ENCODE measurements at regions not wholly inside any gene's neighbourhood (a gene's known extent, or its start where the extent isn't known, plus 50 kb on each side); places are given as distances from the start of the nearest gene placed in this dataset.
"Not testable (repeated sequence)": the region's sequence is repeated elsewhere in the genome, so short reads cannot be mapped to it uniquely, and the experiment has no call there.

GRCh38 chr5:67591491-67591890, 394.9 kb upstream of the CD180 start:
- DNase-seq = no peak
- Mint-ChIP-seq H3K36me3 (ENCODE audit: low read depth) (no peaks in the 10 kb centered on the region), H3K4me3 (no peak overlapping the region), H3K27me3 (no peaks in the 10 kb centered on the region), H3K9me3 (peaks cover 4% of the 10 kb centered on the region), H3K27ac (no peak overlapping the region), H3K4me1 (peaks cover 2% of the 10 kb centered on the region)
- ChIA-PET CTCF (no interaction called here), POLR2A (no interaction called here)

- Mint-ChIP-seq H3K4me1 (peaks cover 2% of the 10 kb centered on the region), H3K27ac (no peak overlapping the region), H3K36me3 (ENCODE audit: low read depth) (no peaks in the 10 kb centered on the region), H3K27me3 (peaks cover 4% of the 10 kb centered on the region), H3K4me3 (no peak overlapping the region), H3K9me3 (peaks cover 1% of the 10 kb centered on the region)
- ChIA-PET CTCF (no interaction called here), POLR2A (no interaction called here)
- DNase-seq = no peak
These were observed 391.8 kb upstream of the CD180 start for GRCh38 chr5:67588389-67588788.

DNA sequence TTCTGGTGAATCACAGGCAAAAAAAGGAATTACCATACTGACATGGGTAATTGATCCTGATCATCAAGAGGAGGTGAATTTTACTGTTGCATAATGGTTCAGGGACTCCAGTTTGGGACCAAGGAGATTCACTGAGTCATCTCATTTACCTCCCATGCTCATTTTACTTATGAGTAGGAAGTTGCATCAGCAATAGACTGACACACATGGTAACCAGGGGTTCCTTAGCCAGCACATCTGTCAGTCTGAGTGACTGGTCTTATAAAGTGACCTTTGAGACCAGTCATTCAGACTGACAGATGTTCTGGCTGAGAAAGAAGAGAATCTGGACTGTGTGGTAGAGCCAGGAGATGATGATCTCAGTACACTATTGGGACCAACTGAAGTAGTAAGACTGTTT, 384.6 kb upstream of the CD180 start:
- Mint-ChIP-seq H3K4me1 (no peaks in the 10 kb centered on the region), H3K27me3 (peaks cover 4% of the 10 kb centered on the region), H3K36me3 (ENCODE audit: low read depth) (no peaks in the 10 kb centered on the region), H3K9me3 (no peaks in the 10 kb centered on the region), H3K27ac (no peak overlapping the region), H3K4me3 (no peak overlapping the region)
- ChIA-PET CTCF (no interaction called here), POLR2A (no interaction called here)
- DNase-seq = no peak

DNA sequence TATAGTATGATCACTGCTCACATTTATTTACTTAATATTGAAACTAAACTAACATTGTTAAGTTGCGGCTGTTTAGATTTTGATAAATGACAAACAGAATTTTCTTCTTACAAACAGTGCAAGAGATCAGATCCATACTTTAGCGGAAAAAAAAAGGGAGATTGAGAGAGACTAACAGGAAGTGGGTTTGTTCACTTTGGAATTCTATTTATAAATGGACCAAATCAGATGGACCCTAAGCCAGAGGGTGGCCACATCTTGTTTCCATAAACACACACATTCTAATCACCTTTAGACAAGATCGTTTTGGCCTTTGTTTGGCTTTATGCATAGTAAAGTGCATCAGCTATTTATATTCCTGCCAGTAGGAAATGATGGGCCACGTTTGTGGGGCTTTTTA, 381.4 kb upstream of the CD180 start:
- peaks cover 8% of the 10 kb centered on the region for H3K27me3 Mint-ChIP-seq
- POLR2A ChIA-PET = no interaction called here

DNA sequence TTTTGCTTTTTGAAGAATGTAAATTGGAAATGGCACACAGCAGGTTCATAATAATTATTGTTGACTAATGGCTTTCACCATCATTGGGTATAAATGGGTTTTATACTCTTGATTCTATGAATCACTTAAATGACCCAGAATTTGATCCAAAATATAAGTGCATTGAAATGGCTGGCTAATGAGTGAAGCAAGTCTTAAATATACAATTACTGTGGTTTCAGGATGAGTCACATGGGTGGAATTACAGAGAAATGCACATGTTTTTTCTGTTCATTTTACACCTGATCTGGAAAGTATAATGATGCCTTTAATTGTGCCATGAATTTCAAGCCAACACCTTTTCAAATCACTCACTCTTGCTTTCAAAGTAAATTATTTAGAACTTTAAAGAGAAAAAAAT, 380.8 kb upstream of the CD180 start:
- POLR2A ChIA-PET = no interaction called here
- Mint-ChIP-seq H3K4me3 (no peak overlapping the region), H3K27me3 (peaks cover 8% of the 10 kb centered on the region), H3K9me3 (peaks cover 2% of the 10 kb centered on the region), H3K36me3 (ENCODE audit: low read depth) (no peaks in the 10 kb centered on the region), H3K4me1 (no peaks in the 10 kb centered on the region), H3K27ac (no peak overlapping the region)
- DNase-seq = no peak
- CTCF ChIA-PET = no interaction called here

More for the DNA sequence above, 381.4 kb upstream of the CD180 start:
- DNase-seq = no peak
- Mint-ChIP-seq H3K36me3 (ENCODE audit: low read depth) (no peaks in the 10 kb centered on the region), H3K9me3 (peaks cover 2% of the 10 kb centered on the region), H3K4me1 (no peaks in the 10 kb centered on the region), H3K27ac (no peak overlapping the region), H3K4me3 (no peak overlapping the region)
- CTCF ChIA-PET = no interaction called here

GRCh38 chr5:67576112-67576511, 379.5 kb upstream of the CD180 start:
- DNase-seq = no peak
- Mint-ChIP-seq H3K27me3 (peaks cover 10% of the 10 kb centered on the region), H3K27ac (no peak overlapping the region), H3K4me1 (no peaks in the 10 kb centered on the region), H3K36me3 (ENCODE audit: low read depth) (no peaks in the 10 kb centered on the region), H3K9me3 (peaks cover 2% of the 10 kb centered on the region), H3K4me3 (no peak overlapping the region)
- ChIA-PET CTCF (no interaction called here), POLR2A (no interaction called here)

DNA sequence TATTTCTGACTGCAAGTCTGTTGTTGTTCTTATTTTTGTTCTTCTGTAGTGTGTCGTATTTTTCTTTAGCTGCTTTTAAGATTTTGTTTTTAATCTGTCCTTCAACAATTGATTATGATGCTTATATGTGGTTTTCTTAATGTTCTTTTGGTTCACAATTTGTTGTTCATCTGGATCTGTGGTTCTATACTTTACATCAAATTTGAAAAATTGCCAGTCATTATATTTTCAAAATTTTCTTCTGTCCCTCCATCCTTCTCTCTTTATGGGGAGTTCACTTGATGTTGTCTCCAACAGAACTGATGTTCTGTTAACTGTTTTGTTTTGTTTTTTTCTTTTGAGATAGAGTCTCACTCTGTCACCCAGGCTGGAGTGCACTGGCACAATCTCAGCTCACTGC, 378.5 kb upstream of the CD180 start:
- CTCF ChIA-PET = no interaction called here
- H3K4me3 Mint-ChIP-seq = no peak overlapping the region
- H3K36me3 Mint-ChIP-seq (ENCODE audit: low read depth) = no peaks in the 10 kb centered on the region
- peaks cover 2% of the 10 kb centered on the region for H3K9me3 Mint-ChIP-seq
- H3K27me3 Mint-ChIP-seq = peaks cover 10% of the 10 kb centered on the region
- no peak overlapping the region for H3K27ac Mint-ChIP-seq
- H3K4me1 Mint-ChIP-seq = no peaks in the 10 kb centered on the region
- POLR2A ChIA-PET = no interaction called here
- no peak for DNase-seq

DNA sequence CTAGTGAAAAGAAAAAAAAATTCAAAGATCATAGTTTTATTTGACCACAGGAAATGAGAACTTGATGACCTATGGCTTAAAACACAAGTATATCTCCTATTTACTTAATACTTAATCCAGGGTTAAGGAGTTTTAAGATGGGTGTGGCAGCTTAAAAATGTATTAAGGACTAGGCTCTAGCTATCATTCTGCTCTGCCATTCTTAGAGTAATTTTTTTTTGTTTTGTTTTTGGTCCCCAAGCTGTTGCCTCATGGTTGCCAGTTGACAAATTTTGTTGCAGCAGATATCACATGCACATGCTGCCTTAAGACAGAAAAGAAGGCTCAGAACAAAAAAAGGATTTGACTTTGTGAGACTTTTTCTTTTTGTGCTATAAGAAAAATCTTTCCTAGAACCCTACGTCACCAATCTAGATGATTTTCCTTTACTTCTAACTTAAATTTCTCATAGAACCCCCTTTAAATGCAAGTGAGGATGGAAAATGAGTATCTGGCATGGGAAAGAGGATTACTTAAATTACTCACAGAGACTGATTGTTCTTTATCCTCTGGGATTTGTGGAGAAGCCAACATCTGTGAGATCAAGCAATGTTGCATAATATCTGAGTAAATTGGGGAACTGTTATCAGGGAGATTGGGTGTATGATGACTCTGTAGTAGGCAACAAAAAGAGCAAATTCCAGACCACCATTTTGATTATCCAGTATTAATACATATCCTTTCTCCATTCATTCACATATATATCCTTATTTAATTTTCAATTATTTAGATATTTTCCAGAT, 364.7 kb upstream of the CD180 start:
- no peak overlapping the region for H3K27ac Mint-ChIP-seq
- no peaks in the 10 kb centered on the region for H3K4me1 Mint-ChIP-seq
- H3K36me3 Mint-ChIP-seq (ENCODE audit: low read depth) = no peaks in the 10 kb centered on the region
- POLR2A ChIA-PET = no interaction called here
- no peaks in the 10 kb centered on the region for H3K27me3 Mint-ChIP-seq
- peaks cover 3% of the 10 kb centered on the region for H3K9me3 Mint-ChIP-seq
- no peak for DNase-seq
- no peak overlapping the region for H3K4me3 Mint-ChIP-seq
- CTCF ChIA-PET = no interaction called here

GRCh38 chr5:67552773-67553172, 356.2 kb upstream of the CD180 start:
- H3K27me3 Mint-ChIP-seq = no peaks in the 10 kb centered on the region
- H3K36me3 Mint-ChIP-seq (ENCODE audit: low read depth) = no peaks in the 10 kb centered on the region
- no peak overlapping the region for H3K4me3 Mint-ChIP-seq
- POLR2A ChIA-PET = no interaction called here
- H3K4me1 Mint-ChIP-seq = peaks cover 8% of the 10 kb centered on the region
- no peak overlapping the region for H3K27ac Mint-ChIP-seq
- CTCF ChIA-PET = no interaction called here
- DNase-seq = no peak
- no peaks in the 10 kb centered on the region for H3K9me3 Mint-ChIP-seq

- no peaks in the 10 kb centered on the region for H3K36me3 Mint-ChIP-seq (ENCODE audit: low read depth)
- no peak overlapping the region for H3K4me3 Mint-ChIP-seq
- no peak for DNase-seq
- H3K9me3 Mint-ChIP-seq = no peaks in the 10 kb centered on the region
- no peaks in the 10 kb centered on the region for H3K27me3 Mint-ChIP-seq
- ChIA-PET CTCF (no interaction called here), POLR2A (no interaction called here)
- no peak overlapping the region for H3K27ac Mint-ChIP-seq
- peaks cover 8% of the 10 kb centered on the region for H3K4me1 Mint-ChIP-seq
These were observed 353.3 kb upstream of the CD180 start for GRCh38 chr5:67549947-67550346.

GRCh38 chr5:67549296-67549618, 352.7 kb upstream of the CD180 start:
- POLR2A ChIA-PET = no interaction called here

GRCh38 chr5:67548520-67549295, 352.1 kb upstream of the CD180 start:
- H3K9me3 Mint-ChIP-seq = no peaks in the 10 kb centered on the region
- H3K27ac Mint-ChIP-seq = no peak overlapping the region
- no peak for DNase-seq
- ChIA-PET POLR2A (no interaction called here), CTCF (no interaction called here)
- no peak overlapping the region for H3K4me3 Mint-ChIP-seq
- H3K27me3 Mint-ChIP-seq = no peaks in the 10 kb centered on the region
- H3K36me3 Mint-ChIP-seq (ENCODE audit: low read depth) = no peaks in the 10 kb centered on the region
- H3K4me1 Mint-ChIP-seq = peaks cover 8% of the 10 kb centered on the region

More at GRCh38 chr5:67549296-67549618, 352.7 kb upstream of the CD180 start:
- no peaks in the 10 kb centered on the region for H3K27me3 Mint-ChIP-seq
- no peak overlapping the region for H3K4me3 Mint-ChIP-seq
- no peaks in the 10 kb centered on the region for H3K36me3 Mint-ChIP-seq (ENCODE audit: low read depth)
- peaks cover 8% of the 10 kb centered on the region for H3K4me1 Mint-ChIP-seq
- no peak for DNase-seq
- H3K9me3 Mint-ChIP-seq = no peaks in the 10 kb centered on the region
- H3K27ac Mint-ChIP-seq = no peak overlapping the region
- CTCF ChIA-PET = no interaction called here

DNA sequence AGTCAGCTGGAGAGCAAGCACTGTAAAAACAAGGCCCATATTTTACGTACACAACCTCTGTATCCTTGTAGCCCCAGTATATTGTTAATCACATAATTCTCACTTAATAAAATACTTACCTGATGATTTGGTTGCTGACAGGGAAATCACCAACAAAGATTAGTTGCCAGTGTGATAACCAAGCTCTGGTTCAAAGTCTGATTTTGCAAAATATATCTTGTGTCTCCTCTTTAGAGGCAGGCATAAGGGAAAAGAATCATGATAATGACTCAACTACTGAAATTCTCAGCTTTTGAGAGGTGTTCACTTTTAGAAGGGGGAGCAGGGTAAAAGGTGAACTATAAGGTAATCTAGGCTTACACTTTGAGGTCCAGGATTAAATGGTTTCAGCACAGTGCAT, 351.1 kb upstream of the CD180 start:
- H3K4me1 Mint-ChIP-seq = peaks cover 8% of the 10 kb centered on the region
- CTCF ChIA-PET = no interaction called here
- H3K9me3 Mint-ChIP-seq = no peaks in the 10 kb centered on the region
- no peaks in the 10 kb centered on the region for H3K36me3 Mint-ChIP-seq (ENCODE audit: low read depth)
- H3K27me3 Mint-ChIP-seq = no peaks in the 10 kb centered on the region
- H3K27ac Mint-ChIP-seq = no peak overlapping the region
- DNase-seq = no peak
- POLR2A ChIA-PET = no interaction called here
- H3K4me3 Mint-ChIP-seq = no peak overlapping the region

GRCh38 chr5:67544942-67545341, 348.3 kb upstream of the CD180 start:
- H3K9me3 Mint-ChIP-seq; POLR2A ChIA-PET; DNase-seq; H3K27me3 Mint-ChIP-seq; H3K36me3 Mint-ChIP-seq (ENCODE audit: low read depth); H3K4me3 Mint-ChIP-seq; H3K4me1 Mint-ChIP-seq; H3K27ac Mint-ChIP-seq; CTCF ChIA-PET: not testable (repeated sequence)
